Suprapubic skin (tissue), 4 donors: ENCODE measurements at regions not wholly inside any gene's neighbourhood (a gene's known extent, or its start where the extent isn't known, plus 50 kb on each side); places are given as distances from the start of the nearest gene placed in this dataset.

ENCODE experiments used
- EP300 ChIP-seq: sonication (generic); formaldehyde crosslinking; IDR thresholded peaks from one replicate; pipeline ENCODE4 v1.6.1; 2017; ENCODE audit warnings: antibody characterized with exemption
- POLR2AphosphoS5 ChIP-seq, 3 donors: sonication (generic); formaldehyde crosslinking; IDR thresholded peaks; one replicate each; pipeline ENCODE4 v1.6.1; 2017; ENCODE audit warnings: antibody characterized with exemption in 3 of 3

GRCh38 chr5:168218746-168219145, 72.7 kb upstream of the WWC1 start:
- TF ChIP-seq EP300 (no peak), POLR2AphosphoS5 (IDR thresholded peaks at IDR 0.05) (no peak)
